Right lobe of liver (tissue), 6 donors: ENCODE measurements at regions not wholly inside any gene's neighbourhood (a gene's known extent, or its start where the extent isn't known, plus 50 kb on each side); places are given as distances from the start of the nearest gene placed in this dataset.

Source experiments
- ATAC-seq, 4 donors: fragments of 200-7000 bp; cut with Tn5 transposase; one replicate each; pipeline ENCODE4 v1.9.1; 2020; ENCODE audit warnings: mild to moderate bottlenecking in 4 of 4, moderate library complexity in 4 of 4
- DNase-seq, 3 donors: peaks; one replicate each; pipeline ENCODE4 v3.0.0-alpha.2; 2020
- H3K27ac ChIP-seq, 3 donors: fragments of 200-600 bp; one replicate each; pipeline ENCODE4 v1.8.0; 2022
- H3K27me3 ChIP-seq, 2 donors: fragments of 200-600 bp; one replicate each; pipeline ENCODE4 v1.8.0; 2022
- H3K36me3 ChIP-seq, 4 donors: fragments of 200-600 bp; sonication (generic) in 1 of 4; one replicate each; pipeline versions ENCODE4 v1.5.1 to v1.8.0; 2017 to 2022; ENCODE audit warnings: control low read depth in 1 of 4
- H3K4me1 ChIP-seq, 4 donors: fragments of 200-600 bp; sonication (generic) in 1 of 4; one replicate each; pipeline versions ENCODE4 v1.5.1 to v1.8.0; 2017 to 2022; ENCODE audit warnings: control low read depth in 1 of 4
- H3K4me3 ChIP-seq, 3 donors: fragments of 200-600 bp; one replicate each; pipeline ENCODE4 v1.8.0; 2022
- H3K9me3 ChIP-seq, 4 donors: fragments of 200-600 bp; sonication (generic) in 1 of 4; one replicate each; pipeline versions ENCODE4 v1.5.1 to v1.8.0; 2017 to 2022; ENCODE audit warnings: control low read depth in 1 of 4
- CTCF ChIP-seq, 4 donors: fragments of 200-600 bp in 3 of 4; fragments of 450-650 bp in 1 of 4; IDR thresholded peaks; one replicate each; pipeline versions ENCODE4 v1.5.1 to v1.8.0; 2016 to 2022; ENCODE audit warnings: antibody characterized with exemption in 4 of 4, mild to moderate bottlenecking in 2 of 4
- POLR2A ChIP-seq: fragments of 450-650 bp; IDR thresholded peaks from one replicate; pipeline ENCODE4 v1.6.1; 2017; ENCODE audit warnings: antibody characterized with exemption, mild to moderate bottlenecking
- WGBS: methylation state at CpG from one replicate; pipeline ENCODE4 v1.1.6; 2018; ENCODE audit warnings: low coverage, low lambda C conversion rate; ENCODE audit not compliant: insufficient coverage; ENCODE audit errors: missing lambda C conversion rate; 5-methylcytosine and 5-hydroxymethylcytosine counted together
- intact Hi-C, 2 donors: fragments of 100-400 bp; cut with DNase I; formaldehyde crosslinking; loops; one replicate each; pipeline versions ENCODE4 v1.11.2 to v1.14.1; 2022
- donor health status: DM: no; HTN: yes; CAD: no.
- donor health status: DM: no; HTN: no; CAD: no.
- donor health status: DM: no; HTN: no; CAD: no.
- donor health status: DM: no; HTN: yes; CAD: no.
- donor health status: DM: no; HTN: yes; CAD: no.

- DNase-seq (no peak), ATAC-seq (no peak)
- 13% methylated on average over 3 of the region's 3 CpGs for WGBS
- H3K9me3 ChIP-seq: no peaks in the 10 kb centered on the region
- no peaks in the 10 kb centered on the region for H3K4me1 ChIP-seq
- H3K36me3 ChIP-seq: no peaks in the 10 kb centered on the region
- no peak overlapping the region for H3K4me3 ChIP-seq
- no peak overlapping the region for H3K27ac ChIP-seq
- intact Hi-C loops: no loop called here
- no peak for TF ChIP-seq CTCF (IDR thresholded peaks at IDR 0.05)
- no peak for TF ChIP-seq POLR2A
- H3K27me3 ChIP-seq: no peaks in the 10 kb centered on the region
Measured at GRCh38 chr10:61612450-61612849, 50.3 kb upstream of the CABCOCO1 start.

- DNase-seq: no peak
- WGBS: 9% methylated on average over 2 of the region's 2 CpGs
Measured at GRCh38 chr10:61612009-61612408, 50.7 kb upstream of the CABCOCO1 start.

GRCh38 chr10:61609701-61610100 lies 53.0 kb upstream of the CABCOCO1 start:
- no peaks in the 10 kb centered on the region for H3K27me3 ChIP-seq
- ATAC-seq: no peak
- no peak for DNase-seq
- H3K27ac ChIP-seq: no peak overlapping the region
- H3K4me3 ChIP-seq: no peak overlapping the region
- 100% methylated on average over 1 of the region's 1 CpG for WGBS
- no peaks in the 10 kb centered on the region for H3K4me1 ChIP-seq
- no peak for TF ChIP-seq CTCF (IDR thresholded peaks at IDR 0.05)
- TF ChIP-seq POLR2A: no peak
- no peaks in the 10 kb centered on the region for H3K36me3 ChIP-seq
- intact Hi-C loops: no loop called here
- H3K9me3 ChIP-seq: no peaks in the 10 kb centered on the region

More at GRCh38 chr10:61612009-61612408, 50.7 kb upstream of the CABCOCO1 start:
- no peak overlapping the region for H3K27ac ChIP-seq
- no peak overlapping the region for H3K4me3 ChIP-seq
- TF ChIP-seq CTCF (IDR thresholded peaks at IDR 0.05): no peak
- no peak for TF ChIP-seq POLR2A
- intact Hi-C loops: no loop called here
- H3K9me3 ChIP-seq: no peaks in the 10 kb centered on the region
- no peaks in the 10 kb centered on the region for H3K36me3 ChIP-seq
- ATAC-seq: no peak
- no peaks in the 10 kb centered on the region for H3K27me3 ChIP-seq
- no peaks in the 10 kb centered on the region for H3K4me1 ChIP-seq

GRCh38 chr10:61608255-61609033 lies 54.3 kb upstream of the CABCOCO1 start:
- no peak overlapping the region for H3K4me3 ChIP-seq
- H3K27me3 ChIP-seq: no peaks in the 10 kb centered on the region
- H3K27ac ChIP-seq: no peak overlapping the region
- DNase-seq (no peak), ATAC-seq (no peak)
- H3K36me3 ChIP-seq: no peaks in the 10 kb centered on the region
- H3K4me1 ChIP-seq: no peaks in the 10 kb centered on the region
- intact Hi-C loops: no loop called here
- TF ChIP-seq POLR2A (no peak), CTCF (IDR thresholded peaks at IDR 0.05) (no peak)
- H3K9me3 ChIP-seq: no peaks in the 10 kb centered on the region
- 62% methylated on average over 8 of the region's 8 CpGs for WGBS
